ENCODE measurements at regions not wholly inside any gene's neighbourhood (a gene's known extent, or its start where the extent isn't known, plus 50 kb on each side); places are given as distances from the start of the nearest gene placed in this dataset.
A peak's percentile ranks its signal among the peaks of the same experiment; 100 is the strongest.
"Not testable (repeated sequence)": the region's sequence is repeated elsewhere in the genome, so short reads cannot be mapped to it uniquely, and the experiment has no call there.

- no peak for DNase-seq
Measured at GRCh38 chr12:7591531-7591930, 74.2 kb downstream of the APOBEC1 start.

GRCh38 chr12:7590085-7590484 lies 75.6 kb downstream of the APOBEC1 start:
- not testable (repeated sequence) for DNase-seq

- peak; percentile 27 for DNase-seq
Measured at GRCh38 chr12:7588742-7589329, 76.9 kb downstream of the APOBEC1 start.

- not testable (repeated sequence) for DNase-seq
Measured at GRCh38 chr12:7584137-7584536, 80.6 kb upstream of the CD163 start.

- DNase-seq: no peak
Measured at GRCh38 chr12:7583471-7583870, 79.9 kb upstream of the CD163 start.

- DNase-seq: no peak
Measured at GRCh38 chr12:7582796-7583195, 79.2 kb upstream of the CD163 start.

- DNase-seq: no peak
Measured at GRCh38 chr12:7581625-7582024, 78.0 kb upstream of the CD163 start.

GRCh38 chr12:7581046-7581445 lies 77.5 kb upstream of the CD163 start:
- no peak for DNase-seq

GRCh38 chr12:7571257-7571656 lies 67.7 kb upstream of the CD163 start:
- DNase-seq: no peak

GRCh38 chr12:7557227-7557626 lies 53.6 kb upstream of the CD163 start:
- DNase-seq: no peak

- no peak for DNase-seq
Measured at GRCh38 chr12:7555752-7556151, 52.2 kb upstream of the CD163 start.

- not testable (repeated sequence) for DNase-seq
Measured at GRCh38 chr12:7554831-7555230, 51.3 kb upstream of the CD163 start.

Data from T-helper 9 cell (primary cell).